HL-60 (cell line): ENCODE measurements at regions not wholly inside any gene's neighbourhood (a gene's known extent, or its start where the extent isn't known, plus 50 kb on each side); places are given as distances from the start of the nearest gene placed in this dataset.

Source experiments
- GABPA ChIP-seq: IDR thresholded peaks from 2 replicates; pipeline ENCODE4 v1.6.1; 2012; ENCODE audit warnings: low read depth
- TF ChIP-seq, protein P1 (sequence below): IDR thresholded peaks from one replicate; pipeline ENCODE4 v1.5.1; 2011; ENCODE audit warnings: low read length, control low read depth, inconsistent platforms; ENCODE audit not compliant: insufficient read depth
- TF ChIP-seq, protein P2 (sequence below): IDR thresholded peaks from 2 replicates; pipeline ENCODE4 v1.6.1; 2012; ENCODE audit warnings: low read depth; ENCODE audit not compliant: insufficient replicate concordance

DNA sequence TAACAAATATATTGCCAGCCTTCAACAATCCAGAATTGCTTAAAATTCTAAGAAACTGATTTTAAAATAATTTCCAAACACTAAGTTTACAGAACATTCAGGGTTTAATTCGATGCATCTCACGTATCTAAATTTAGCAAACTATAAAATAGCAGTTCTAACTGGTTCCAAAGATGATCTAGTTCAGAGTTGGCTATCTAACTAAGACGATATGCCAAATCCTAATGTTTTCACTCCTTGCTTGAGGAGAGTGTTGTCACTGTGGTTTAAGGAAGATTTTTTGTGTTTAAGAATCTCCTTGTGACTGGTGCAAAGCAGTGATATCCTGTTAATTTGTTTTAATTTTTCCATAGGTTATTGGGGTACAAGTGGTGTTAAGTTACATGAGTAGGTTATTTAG is 311.5 kb upstream of the ID4 start:
- TF ChIP-seq, protein P1, sequence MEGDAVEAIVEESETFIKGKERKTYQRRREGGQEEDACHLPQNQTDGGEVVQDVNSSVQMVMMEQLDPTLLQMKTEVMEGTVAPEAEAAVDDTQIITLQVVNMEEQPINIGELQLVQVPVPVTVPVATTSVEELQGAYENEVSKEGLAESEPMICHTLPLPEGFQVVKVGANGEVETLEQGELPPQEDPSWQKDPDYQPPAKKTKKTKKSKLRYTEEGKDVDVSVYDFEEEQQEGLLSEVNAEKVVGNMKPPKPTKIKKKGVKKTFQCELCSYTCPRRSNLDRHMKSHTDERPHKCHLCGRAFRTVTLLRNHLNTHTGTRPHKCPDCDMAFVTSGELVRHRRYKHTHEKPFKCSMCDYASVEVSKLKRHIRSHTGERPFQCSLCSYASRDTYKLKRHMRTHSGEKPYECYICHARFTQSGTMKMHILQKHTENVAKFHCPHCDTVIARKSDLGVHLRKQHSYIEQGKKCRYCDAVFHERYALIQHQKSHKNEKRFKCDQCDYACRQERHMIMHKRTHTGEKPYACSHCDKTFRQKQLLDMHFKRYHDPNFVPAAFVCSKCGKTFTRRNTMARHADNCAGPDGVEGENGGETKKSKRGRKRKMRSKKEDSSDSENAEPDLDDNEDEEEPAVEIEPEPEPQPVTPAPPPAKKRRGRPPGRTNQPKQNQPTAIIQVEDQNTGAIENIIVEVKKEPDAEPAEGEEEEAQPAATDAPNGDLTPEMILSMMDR = no peak
- TF ChIP-seq, protein P2, sequence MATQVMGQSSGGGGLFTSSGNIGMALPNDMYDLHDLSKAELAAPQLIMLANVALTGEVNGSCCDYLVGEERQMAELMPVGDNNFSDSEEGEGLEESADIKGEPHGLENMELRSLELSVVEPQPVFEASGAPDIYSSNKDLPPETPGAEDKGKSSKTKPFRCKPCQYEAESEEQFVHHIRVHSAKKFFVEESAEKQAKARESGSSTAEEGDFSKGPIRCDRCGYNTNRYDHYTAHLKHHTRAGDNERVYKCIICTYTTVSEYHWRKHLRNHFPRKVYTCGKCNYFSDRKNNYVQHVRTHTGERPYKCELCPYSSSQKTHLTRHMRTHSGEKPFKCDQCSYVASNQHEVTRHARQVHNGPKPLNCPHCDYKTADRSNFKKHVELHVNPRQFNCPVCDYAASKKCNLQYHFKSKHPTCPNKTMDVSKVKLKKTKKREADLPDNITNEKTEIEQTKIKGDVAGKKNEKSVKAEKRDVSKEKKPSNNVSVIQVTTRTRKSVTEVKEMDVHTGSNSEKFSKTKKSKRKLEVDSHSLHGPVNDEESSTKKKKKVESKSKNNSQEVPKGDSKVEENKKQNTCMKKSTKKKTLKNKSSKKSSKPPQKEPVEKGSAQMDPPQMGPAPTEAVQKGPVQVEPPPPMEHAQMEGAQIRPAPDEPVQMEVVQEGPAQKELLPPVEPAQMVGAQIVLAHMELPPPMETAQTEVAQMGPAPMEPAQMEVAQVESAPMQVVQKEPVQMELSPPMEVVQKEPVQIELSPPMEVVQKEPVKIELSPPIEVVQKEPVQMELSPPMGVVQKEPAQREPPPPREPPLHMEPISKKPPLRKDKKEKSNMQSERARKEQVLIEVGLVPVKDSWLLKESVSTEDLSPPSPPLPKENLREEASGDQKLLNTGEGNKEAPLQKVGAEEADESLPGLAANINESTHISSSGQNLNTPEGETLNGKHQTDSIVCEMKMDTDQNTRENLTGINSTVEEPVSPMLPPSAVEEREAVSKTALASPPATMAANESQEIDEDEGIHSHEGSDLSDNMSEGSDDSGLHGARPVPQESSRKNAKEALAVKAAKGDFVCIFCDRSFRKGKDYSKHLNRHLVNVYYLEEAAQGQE = no peak
- no peak for TF ChIP-seq GABPA
